ENCODE measurements at regions not wholly inside any gene's neighbourhood (a gene's known extent, or its start where the extent isn't known, plus 50 kb on each side); places are given as distances from the start of the nearest gene placed in this dataset.

- TF ChIP-seq, protein P1, sequence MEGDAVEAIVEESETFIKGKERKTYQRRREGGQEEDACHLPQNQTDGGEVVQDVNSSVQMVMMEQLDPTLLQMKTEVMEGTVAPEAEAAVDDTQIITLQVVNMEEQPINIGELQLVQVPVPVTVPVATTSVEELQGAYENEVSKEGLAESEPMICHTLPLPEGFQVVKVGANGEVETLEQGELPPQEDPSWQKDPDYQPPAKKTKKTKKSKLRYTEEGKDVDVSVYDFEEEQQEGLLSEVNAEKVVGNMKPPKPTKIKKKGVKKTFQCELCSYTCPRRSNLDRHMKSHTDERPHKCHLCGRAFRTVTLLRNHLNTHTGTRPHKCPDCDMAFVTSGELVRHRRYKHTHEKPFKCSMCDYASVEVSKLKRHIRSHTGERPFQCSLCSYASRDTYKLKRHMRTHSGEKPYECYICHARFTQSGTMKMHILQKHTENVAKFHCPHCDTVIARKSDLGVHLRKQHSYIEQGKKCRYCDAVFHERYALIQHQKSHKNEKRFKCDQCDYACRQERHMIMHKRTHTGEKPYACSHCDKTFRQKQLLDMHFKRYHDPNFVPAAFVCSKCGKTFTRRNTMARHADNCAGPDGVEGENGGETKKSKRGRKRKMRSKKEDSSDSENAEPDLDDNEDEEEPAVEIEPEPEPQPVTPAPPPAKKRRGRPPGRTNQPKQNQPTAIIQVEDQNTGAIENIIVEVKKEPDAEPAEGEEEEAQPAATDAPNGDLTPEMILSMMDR (conservative IDR thresholded peaks at IDR 0.05; ENCODE audit: low read depth, low read length): no peak
- TF ChIP-seq MAZ (IDR thresholded peaks at IDR 0.05; ENCODE audit: borderline replicate concordance, low read depth, low read length) (no peak), POLR2A (IDR thresholded peaks at IDR 0.05; ENCODE audit: low read depth, low read length) (no peak), SMC3 (IDR thresholded peaks at IDR 0.05; ENCODE audit: low read depth, low read length) (no peak), RFX5 (IDR thresholded peaks at IDR 0.05; ENCODE audit: low read depth, low read length) (no peak), RCOR1 (IDR thresholded peaks at IDR 0.05; ENCODE audit: insufficient replicate concordance, low read length) (no peak)
Measured at GRCh38 chr15:70152070-70152480, 54.4 kb upstream of the TLE3 start.
